GM12878 (cell line): ENCODE measurements at regions not wholly inside any gene's neighbourhood (a gene's known extent, or its start where the extent isn't known, plus 50 kb on each side); places are given as distances from the start of the nearest gene placed in this dataset.

Experiments
- ATAC-seq: fragments of 200-7000 bp; cut with Tn5 transposase; 3 replicates; pipeline ENCODE4 v1.9.1; 2020; ENCODE audit warnings: mild to moderate bottlenecking, moderate library complexity
- BruUV-seq: library from RNA; stranded (reverse); fragments of 400-500 nt; replicated peaks from 2 replicates; lab custom pipeline; 2021; lab: Mats Ljungman, UMichigan
- CTCF ChIA-PET: fragments of 300-600 bp; sonication (Branson Sonifier 250); formaldehyde crosslinking; extraction: SDS; loops from one replicate; lab custom pipeline; 2021; ENCODE audit warnings: inconsistent platforms; lab: Yijun Ruan, JAX
- POLR2A ChIA-PET: fragments of 350-600 bp; formaldehyde crosslinking; extraction: SDS; loops from one replicate; lab custom pipeline; 2021; ENCODE audit warnings: inconsistent platforms; lab: Charles Lee
- RAD21 ChIA-PET: fragments of 300-600 bp; sonication (Branson Sonifier 250); formaldehyde crosslinking; loops from one replicate; lab custom pipeline; 2023; ENCODE audit warnings: antibody characterized with exemption; ENCODE audit not compliant: unreplicated experiment; lab: Charles Lee
- SMC1A ChIA-PET: fragments of 300-600 bp; sonication (Branson Sonifier 250); formaldehyde crosslinking; loops from one replicate; lab custom pipeline; 2023; ENCODE audit not compliant: unreplicated experiment, uncharacterized antibody; lab: Charles Lee
- DNase-seq: peaks from one replicate; pipeline ENCODE4 v3.0.0-alpha.2; 2011; ENCODE audit warnings: low read depth, low spot score
- FAIRE-seq: peaks from 3 replicates; lab custom pipeline; 2011; peaks lifted over from hg19 to GRCh38; lab: Jason Lieb, UNC
- H2AFZ ChIP-seq: 2 replicates; pipeline ENCODE4 v1.6.0; 2011; ENCODE audit warnings: low read depth, low read length, control low read depth; ENCODE audit not compliant: control insufficient read depth
- H3K27ac ChIP-seq: 2 replicates; pipeline ENCODE4 v1.5.1; 2011; ENCODE audit warnings: control low read depth; ENCODE audit not compliant: control insufficient read depth, insufficient read depth
- H3K27me3 ChIP-seq, 2 experiments: replicated peaks in 1 of 2; 2 replicates each; pipeline versions ENCODE4 v1.6.0 to v1.6.1; 2011; ENCODE audit warnings: low read length in 1 of 2; ENCODE audit not compliant: control insufficient read depth in 2 of 2, insufficient read depth in 2 of 2
- H3K36me3 ChIP-seq, 2 experiments: 2 replicates each; pipeline ENCODE4 v1.5.1; 2011; ENCODE audit warnings: low read length in 1 of 2; ENCODE audit not compliant: control insufficient read depth in 2 of 2, insufficient read depth in 2 of 2
- H3K4me1 ChIP-seq: 2 replicates; pipeline ENCODE4 v1.6.1; 2011; ENCODE audit warnings: mild to moderate bottlenecking, low read length, moderate library complexity, mixed read lengths; ENCODE audit not compliant: control insufficient read depth, insufficient read depth
- H3K4me2 ChIP-seq: 2 replicates; pipeline ENCODE4 v1.6.0; 2011; ENCODE audit warnings: control low read depth; ENCODE audit not compliant: control insufficient read depth, insufficient read depth
- H3K4me3 ChIP-seq: fragments of 200-600 bp; sonication (generic); 2 replicates; pipeline ENCODE4 v1.5.1; 2016
- H3K79me2 ChIP-seq: 2 replicates; pipeline ENCODE4 v1.6.0; 2011; ENCODE audit warnings: low read length; ENCODE audit not compliant: control insufficient read depth, insufficient read depth
- H3K9ac ChIP-seq: 2 replicates; pipeline ENCODE4 v1.8.0; 2011; ENCODE audit warnings: low read length, control low read depth, mixed read lengths; ENCODE audit not compliant: control insufficient read depth, insufficient read depth
- H3K9me3 ChIP-seq: replicated peaks from 3 replicates; pipeline ENCODE4 v1.5.1; 2011; ENCODE audit warnings: mild to moderate bottlenecking, low read length; ENCODE audit not compliant: control insufficient read depth, insufficient read depth
- H4K20me1 ChIP-seq: 2 replicates; pipeline ENCODE4 v1.6.0; 2011; ENCODE audit not compliant: control insufficient read depth, insufficient read depth
- BMI1 ChIP-seq: fragments of 450-650 bp; IDR thresholded peaks from 2 replicates; pipeline ENCODE4 v1.6.1; 2016; ENCODE audit warnings: mild to moderate bottlenecking, moderate library complexity, borderline replicate concordance
- CBFB ChIP-seq: IDR thresholded peaks from 2 replicates; pipeline ENCODE4 v1.6.1; 2016; ENCODE audit warnings: antibody characterized with exemption, low read depth
- CBX5 ChIP-seq: sonication (generic); IDR thresholded peaks from 2 replicates; pipeline ENCODE4 v1.6.1; 2016; ENCODE audit warnings: low read depth, moderate library complexity, mild to moderate bottlenecking, inconsistent platforms
- GATAD2B ChIP-seq: fragments of 450-650 bp; conservative IDR thresholded peaks from 2 replicates; pipeline ENCODE4 v1.6.1; 2017; ENCODE audit warnings: low read depth, mild to moderate bottlenecking, moderate library complexity
- HCFC1 ChIP-seq: fragments of 150-350 bp; IDR thresholded peaks from 2 replicates; pipeline ENCODE4 v1.6.1; 2014; ENCODE audit warnings: low read length
- HDAC2 ChIP-seq: fragments of 200-600 bp; sonication (generic); IDR thresholded peaks from 2 replicates; pipeline ENCODE4 v1.6.1; 2017
- HDGF ChIP-seq: fragments of 450-650 bp; IDR thresholded peaks from 2 replicates; pipeline ENCODE4 v1.6.1; 2016; ENCODE audit warnings: antibody characterized with exemption
- MYC ChIP-seq: IDR thresholded peaks from 2 replicates; pipeline ENCODE4 v1.6.1; 2011; ENCODE audit warnings: mild to moderate bottlenecking, low read length, moderate library complexity, inconsistent platforms; ENCODE audit not compliant: insufficient read depth, insufficient replicate concordance, insufficient read length, severe bottlenecking
- RAD21 ChIP-seq: IDR thresholded peaks from 2 replicates; pipeline ENCODE4 v1.6.1; 2011; ENCODE audit warnings: mild to moderate bottlenecking, low read depth, low read length, moderate library complexity; ENCODE audit not compliant: insufficient read depth
- RELA ChIP-seq: fragments of 450-650 bp; IDR thresholded peaks from 2 replicates; pipeline ENCODE4 v1.8.0; 2014; ENCODE audit warnings: borderline replicate concordance; ENCODE audit not compliant: partially characterized antibody
- SIN3A ChIP-seq: IDR thresholded peaks from 2 replicates; pipeline ENCODE4 v1.6.1; 2012; ENCODE audit warnings: low read depth, low read length, improper control_type of control experiment
- YY1 ChIP-seq: IDR thresholded peaks from 2 replicates; pipeline ENCODE4 v1.6.1; 2011; ENCODE audit warnings: low read depth, mild to moderate bottlenecking, low read length
- ZNF217 ChIP-seq: fragments of 450-650 bp; IDR thresholded peaks from 2 replicates; pipeline ENCODE4 v1.6.1; 2017; ENCODE audit warnings: antibody characterized with exemption, mild to moderate bottlenecking
- ZNF24 ChIP-seq: fragments of 450-650 bp; IDR thresholded peaks from 2 replicates; pipeline ENCODE4 v1.6.1; 2017; ENCODE audit warnings: antibody characterized with exemption, mild to moderate bottlenecking
- ZZZ3 ChIP-seq: IDR thresholded peaks from 2 replicates; pipeline ENCODE4 v1.6.1; 2011; ENCODE audit warnings: low read depth; ENCODE audit not compliant: control insufficient read depth, insufficient read length
- WGBS: methylation state at CpG from one replicate; pipeline ENCODE4 v1.1.6; 2016; ENCODE audit warnings: low lambda C conversion rate; ENCODE audit not compliant: insufficient replicate concordance, insufficient coverage; ENCODE audit errors: missing lambda C conversion rate; 5-methylcytosine and 5-hydroxymethylcytosine counted together
- in situ Hi-C: fragments of 300-500 bp; cut with MboI; formaldehyde crosslinking; loops from 9 replicates; pipeline ENCODE4 v1.14.3; 2018; ENCODE audit warnings: mixed read lengths
- intact Hi-C: fragments of 100-400 bp; cut with micrococcal nuclease; formaldehyde crosslinking; loops from one replicate; pipeline ENCODE4 v1.14.2; 2022; ENCODE audit not compliant: unreplicated experiment
- TF ChIP-seq, protein P1 (sequence below): IDR thresholded peaks from 2 replicates; pipeline ENCODE4 v1.6.1; 2012; ENCODE audit warnings: mild to moderate bottlenecking, low read depth, low read length
- TF ChIP-seq, protein P2 (sequence below), 3 experiments: IDR thresholded peaks in 2 of 3; conservative IDR thresholded peaks in 1 of 3; 2 replicates each; pipeline ENCODE4 v1.5.1; 2011; ENCODE audit warnings: low read depth in 3 of 3, low read length in 3 of 3, mild to moderate bottlenecking in 3 of 3, control low read depth in 2 of 3, moderate library complexity in 2 of 3, inconsistent platforms in 1 of 3, mixed read lengths in 1 of 3; ENCODE audit not compliant: control insufficient read depth in 2 of 3, insufficient read depth in 1 of 3; ENCODE audit errors: extremely low read depth in 1 of 3
- TF ChIP-seq, protein P3 (sequence below): IDR thresholded peaks from 2 replicates; pipeline ENCODE4 v1.6.1; 2012; ENCODE audit warnings: low read depth, low read length, improper control_type of control experiment

DNA sequence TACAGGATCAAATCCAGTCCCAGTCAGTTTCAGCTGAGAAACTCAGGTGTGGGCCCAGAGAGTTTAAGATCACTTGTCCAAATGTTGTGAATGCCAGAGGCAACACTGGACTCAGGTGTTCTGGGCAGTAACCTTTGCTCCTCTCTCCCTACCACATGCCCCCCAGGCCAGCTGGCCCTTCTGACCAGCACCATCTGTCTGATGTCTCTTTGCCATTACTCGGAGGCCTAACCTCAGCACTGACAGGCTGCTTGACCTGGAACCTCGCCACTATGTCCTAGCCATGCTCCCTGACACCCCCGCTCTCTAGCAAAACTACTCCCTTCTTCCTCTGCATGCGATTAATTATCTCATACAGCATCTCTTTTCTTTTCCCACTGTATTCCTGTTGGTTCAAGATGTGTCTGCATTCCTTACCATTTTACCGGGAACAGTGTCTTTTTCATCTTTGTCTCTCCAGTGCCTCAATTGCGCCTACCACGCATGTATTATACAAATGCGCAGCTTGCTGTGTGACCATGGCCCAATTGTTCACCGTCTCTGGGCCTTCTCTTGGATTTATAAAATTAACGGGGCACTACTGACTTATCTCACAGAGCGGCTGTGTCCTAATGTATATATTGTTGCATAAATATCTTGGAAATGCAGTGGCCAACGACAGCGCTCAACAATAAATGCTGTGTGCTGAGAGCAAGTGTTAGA is 159.5 kb upstream of the IRF2BP2 start:
- WGBS: 86% methylated on average over 13 of the region's 13 CpGs
- intact Hi-C loops: no loop called here
- POLR2A ChIA-PET: interaction anchor here (1.0 to 1.1 kb wide), 4 partner anchors 73 to 168 kb away, joined by 3 read pairs; no protein-coding TSS in a partner anchor
- no peak for TF ChIP-seq GATAD2B
- TF ChIP-seq CBX5: no peak
- TF ChIP-seq RELA: no peak
- no peak for TF ChIP-seq ZNF217
- TF ChIP-seq ZNF24: no peak
- no peak for TF ChIP-seq ZZZ3
- TF ChIP-seq BMI1: no peak
- no peak for TF ChIP-seq HCFC1
- TF ChIP-seq HDAC2: no peak
- no peak for TF ChIP-seq RAD21
- no peak for TF ChIP-seq YY1
- TF ChIP-seq, protein P1, sequence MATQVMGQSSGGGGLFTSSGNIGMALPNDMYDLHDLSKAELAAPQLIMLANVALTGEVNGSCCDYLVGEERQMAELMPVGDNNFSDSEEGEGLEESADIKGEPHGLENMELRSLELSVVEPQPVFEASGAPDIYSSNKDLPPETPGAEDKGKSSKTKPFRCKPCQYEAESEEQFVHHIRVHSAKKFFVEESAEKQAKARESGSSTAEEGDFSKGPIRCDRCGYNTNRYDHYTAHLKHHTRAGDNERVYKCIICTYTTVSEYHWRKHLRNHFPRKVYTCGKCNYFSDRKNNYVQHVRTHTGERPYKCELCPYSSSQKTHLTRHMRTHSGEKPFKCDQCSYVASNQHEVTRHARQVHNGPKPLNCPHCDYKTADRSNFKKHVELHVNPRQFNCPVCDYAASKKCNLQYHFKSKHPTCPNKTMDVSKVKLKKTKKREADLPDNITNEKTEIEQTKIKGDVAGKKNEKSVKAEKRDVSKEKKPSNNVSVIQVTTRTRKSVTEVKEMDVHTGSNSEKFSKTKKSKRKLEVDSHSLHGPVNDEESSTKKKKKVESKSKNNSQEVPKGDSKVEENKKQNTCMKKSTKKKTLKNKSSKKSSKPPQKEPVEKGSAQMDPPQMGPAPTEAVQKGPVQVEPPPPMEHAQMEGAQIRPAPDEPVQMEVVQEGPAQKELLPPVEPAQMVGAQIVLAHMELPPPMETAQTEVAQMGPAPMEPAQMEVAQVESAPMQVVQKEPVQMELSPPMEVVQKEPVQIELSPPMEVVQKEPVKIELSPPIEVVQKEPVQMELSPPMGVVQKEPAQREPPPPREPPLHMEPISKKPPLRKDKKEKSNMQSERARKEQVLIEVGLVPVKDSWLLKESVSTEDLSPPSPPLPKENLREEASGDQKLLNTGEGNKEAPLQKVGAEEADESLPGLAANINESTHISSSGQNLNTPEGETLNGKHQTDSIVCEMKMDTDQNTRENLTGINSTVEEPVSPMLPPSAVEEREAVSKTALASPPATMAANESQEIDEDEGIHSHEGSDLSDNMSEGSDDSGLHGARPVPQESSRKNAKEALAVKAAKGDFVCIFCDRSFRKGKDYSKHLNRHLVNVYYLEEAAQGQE: no peak
- no peak for TF ChIP-seq CBFB
- TF ChIP-seq HDGF: no peak
- TF ChIP-seq MYC: no peak
- TF ChIP-seq SIN3A: no peak
- TF ChIP-seq, protein P2, sequence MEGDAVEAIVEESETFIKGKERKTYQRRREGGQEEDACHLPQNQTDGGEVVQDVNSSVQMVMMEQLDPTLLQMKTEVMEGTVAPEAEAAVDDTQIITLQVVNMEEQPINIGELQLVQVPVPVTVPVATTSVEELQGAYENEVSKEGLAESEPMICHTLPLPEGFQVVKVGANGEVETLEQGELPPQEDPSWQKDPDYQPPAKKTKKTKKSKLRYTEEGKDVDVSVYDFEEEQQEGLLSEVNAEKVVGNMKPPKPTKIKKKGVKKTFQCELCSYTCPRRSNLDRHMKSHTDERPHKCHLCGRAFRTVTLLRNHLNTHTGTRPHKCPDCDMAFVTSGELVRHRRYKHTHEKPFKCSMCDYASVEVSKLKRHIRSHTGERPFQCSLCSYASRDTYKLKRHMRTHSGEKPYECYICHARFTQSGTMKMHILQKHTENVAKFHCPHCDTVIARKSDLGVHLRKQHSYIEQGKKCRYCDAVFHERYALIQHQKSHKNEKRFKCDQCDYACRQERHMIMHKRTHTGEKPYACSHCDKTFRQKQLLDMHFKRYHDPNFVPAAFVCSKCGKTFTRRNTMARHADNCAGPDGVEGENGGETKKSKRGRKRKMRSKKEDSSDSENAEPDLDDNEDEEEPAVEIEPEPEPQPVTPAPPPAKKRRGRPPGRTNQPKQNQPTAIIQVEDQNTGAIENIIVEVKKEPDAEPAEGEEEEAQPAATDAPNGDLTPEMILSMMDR (IDR thresholded peaks at IDR 0.05 in 2 of 3, conservative IDR thresholded peaks at IDR 0.05 in 1 of 3; ENCODE audit: control insufficient read depth in 2 of 3, extremely low read depth in 1 of 3, insufficient read depth in 1 of 3, low read depth in 3 of 3, low read length in 3 of 3): no peak
- TF ChIP-seq, protein P3, sequence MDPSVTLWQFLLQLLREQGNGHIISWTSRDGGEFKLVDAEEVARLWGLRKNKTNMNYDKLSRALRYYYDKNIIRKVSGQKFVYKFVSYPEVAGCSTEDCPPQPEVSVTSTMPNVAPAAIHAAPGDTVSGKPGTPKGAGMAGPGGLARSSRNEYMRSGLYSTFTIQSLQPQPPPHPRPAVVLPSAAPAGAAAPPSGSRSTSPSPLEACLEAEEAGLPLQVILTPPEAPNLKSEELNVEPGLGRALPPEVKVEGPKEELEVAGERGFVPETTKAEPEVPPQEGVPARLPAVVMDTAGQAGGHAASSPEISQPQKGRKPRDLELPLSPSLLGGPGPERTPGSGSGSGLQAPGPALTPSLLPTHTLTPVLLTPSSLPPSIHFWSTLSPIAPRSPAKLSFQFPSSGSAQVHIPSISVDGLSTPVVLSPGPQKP: no peak

More for the DNA sequence above, 159.5 kb upstream of the IRF2BP2 start:
- Histone ChIP-seq H3K79me2 (no peaks in the 10 kb centered on the region), H3K9me3 (no peaks in the 10 kb centered on the region; the same call in 1 of the 3 replicates), H3K4me2 (peak overlapping the region; percentile 40; the same call in 1 of the 2 replicates), H2AFZ (no peak overlapping the region), H4K20me1 (no peaks in the 10 kb centered on the region), H3K4me1 (peaks cover 37% of the 10 kb centered on the region), H3K27me3 (no peaks in the 10 kb centered on the region), H3K36me3 (no peaks in the 10 kb centered on the region), H3K9ac (no peak overlapping the region), H3K27ac (no peak overlapping the region), H3K4me3 (no peak overlapping the region)
- FAIRE-seq (no peak), ATAC-seq (no peak), DNase-seq (no peak)
- in situ Hi-C loops: no loop called here
- RAD21 ChIA-PET: interaction anchor here (0.8 to 13.1 kb wide), 10 partner anchors 44 to 310 kb away, joined by 3 to 155 read pairs (median 6); partner anchors contain the start of gene IRF2BP2
- no TSS peak for BruUV-seq
- SMC1A ChIA-PET: interaction anchor here (0.6 to 9.0 kb wide), 15 partner anchors 37 to 250 kb away, joined by 3 to 92 read pairs (median 3); partner anchors contain the start of gene IRF2BP2
- CTCF ChIA-PET: interaction anchor here (0.7 to 2.4 kb wide), 2 partner anchors 157 to 172 kb away, joined by 4 to 12 read pairs; no protein-coding TSS in a partner anchor
